CD14-positive monocyte (primary cell): ENCODE measurements at regions not wholly inside any gene's neighbourhood (a gene's known extent, or its start where the extent isn't known, plus 50 kb on each side); places are given as distances from the start of the nearest gene placed in this dataset.

Experiments used
- DNase-seq, 3 donors: peaks; one replicate each; pipeline ENCODE4 v3.0.0-alpha.2; 2011 to 2022
- H2AFZ ChIP-seq: 2 replicates; pipeline ENCODE4 v1.6.0; 2012; ENCODE audit warnings: mild to moderate bottlenecking, low read depth, low read length, inconsistent platforms; ENCODE audit not compliant: insufficient read depth, poor library complexity, severe bottlenecking
- H3K27ac ChIP-seq, 2 donors: 1 replicate in 1 of 2; 2 replicates in 1 of 2; pipeline ENCODE4 v1.5.1; 2012 to 2013; ENCODE audit warnings: low read length in 2 of 2, control low read depth in 1 of 2, inconsistent platforms in 1 of 2, low read depth in 1 of 2, mild to moderate bottlenecking in 1 of 2
- H3K27me3 ChIP-seq, 2 donors: one replicate each; pipeline versions ENCODE4 v1.6.0 to v1.6.1; 2011 to 2013; ENCODE audit warnings: low read length in 2 of 2; ENCODE audit not compliant: control insufficient read depth in 2 of 2, insufficient read depth in 2 of 2
- H3K36me3 ChIP-seq, 2 donors: replicated peaks in 1 of 2; 1 replicate in 1 of 2; 2 replicates in 1 of 2; pipeline versions ENCODE4 v1.5.1 to v1.6.1; 2012 to 2013; ENCODE audit warnings: low read length in 2 of 2, control low read depth in 1 of 2, inconsistent platforms in 1 of 2, mild to moderate bottlenecking in 1 of 2; ENCODE audit not compliant: insufficient read depth in 2 of 2, control insufficient read depth in 1 of 2
- H3K4me1 ChIP-seq, 2 donors: 1 replicate in 1 of 2; 2 replicates in 1 of 2; pipeline versions ENCODE4 v1.5.1 to v1.6.1; 2012 to 2013; ENCODE audit warnings: low read length in 2 of 2, control low read depth in 1 of 2, inconsistent platforms in 1 of 2, mild to moderate bottlenecking in 1 of 2, moderate library complexity in 1 of 2; ENCODE audit not compliant: insufficient read depth in 2 of 2, control insufficient read depth in 1 of 2
- H3K4me2 ChIP-seq: replicated peaks from 2 replicates; pipeline ENCODE3; 2012; ENCODE audit warnings: low read length, moderate library complexity, mild to moderate bottlenecking; ENCODE audit not compliant: poor library complexity, severe bottlenecking; ENCODE audit errors: extremely low read depth
- H3K4me3 ChIP-seq, 3 experiments: fragments of 200-600 bp in 1 of 3; sonication (generic) in 1 of 3; replicated peaks in 1 of 3; 1 replicate in 2 of 3; 2 replicates in 1 of 3; pipeline ENCODE4 v1.5.1; 2011 to 2013; ENCODE audit warnings: low read length in 3 of 3, mild to moderate bottlenecking in 3 of 3, control low read depth in 2 of 3, low read depth in 2 of 3, inconsistent platforms in 1 of 3, moderate library complexity in 1 of 3
- H3K79me2 ChIP-seq: 2 replicates; pipeline ENCODE4 v1.6.0; 2012; ENCODE audit warnings: mild to moderate bottlenecking, control low read depth, inconsistent platforms, low read length, moderate library complexity; ENCODE audit not compliant: insufficient read depth
- H3K9ac ChIP-seq: 2 replicates; pipeline ENCODE4 v1.6.0; 2017; ENCODE audit warnings: low read length, mild to moderate bottlenecking; ENCODE audit not compliant: insufficient read depth, poor library complexity, severe bottlenecking
- H3K9me3 ChIP-seq, 2 donors: replicated peaks in 1 of 2; 1 replicate in 1 of 2; 2 replicates in 1 of 2; pipeline versions ENCODE4 v1.5.1 to v1.6.1; 2012 to 2013; ENCODE audit warnings: low read length in 2 of 2, control low read depth in 1 of 2; ENCODE audit not compliant: control insufficient read depth in 1 of 2, insufficient read depth in 1 of 2
- H4K20me1 ChIP-seq: 2 replicates; pipeline ENCODE4 v1.6.0; 2012; ENCODE audit warnings: mild to moderate bottlenecking, low read length, control low read depth, moderate library complexity; ENCODE audit not compliant: insufficient read depth
- H3K27ac Mint-ChIP-seq, 7 donors: one replicate each; pipeline ENCODE4 v1.8.0; 2020; ENCODE audit warnings: mild to moderate bottlenecking in 7 of 7, mixed read lengths in 7 of 7, moderate library complexity in 6 of 7, inconsistent platforms in 2 of 7
- H3K27me3 Mint-ChIP-seq, 3 donors: one replicate each; pipeline ENCODE4 v1.8.0; 2021 to 2022; ENCODE audit warnings: low read depth in 3 of 3, mild to moderate bottlenecking in 3 of 3, mixed read lengths in 3 of 3, moderate library complexity in 3 of 3, inconsistent platforms in 1 of 3
- H3K36me3 Mint-ChIP-seq, 2 donors: one replicate each; pipeline ENCODE4 v1.8.0; 2020; ENCODE audit warnings: mixed read lengths in 2 of 2, inconsistent platforms in 1 of 2, mild to moderate bottlenecking in 1 of 2
- H3K4me1 Mint-ChIP-seq: one replicate; pipeline ENCODE4 v1.8.0; 2020; ENCODE audit warnings: mild to moderate bottlenecking, mixed read lengths
- H3K4me3 Mint-ChIP-seq, 2 donors: one replicate each; pipeline ENCODE4 v1.8.0; 2020; ENCODE audit warnings: mild to moderate bottlenecking in 2 of 2, mixed read lengths in 2 of 2, moderate library complexity in 1 of 2
- H3K9me3 Mint-ChIP-seq, 7 donors: one replicate each; pipeline ENCODE4 v1.8.0; 2020 to 2022; ENCODE audit warnings: mixed read lengths in 7 of 7, mild to moderate bottlenecking in 6 of 7, moderate library complexity in 6 of 7, inconsistent platforms in 2 of 7
- CTCF ChIP-seq: fragments of 200-600 bp; IDR thresholded peaks from one replicate; pipeline ENCODE4 v1.8.0; 2022; ENCODE audit warnings: antibody characterized with exemption, mild to moderate bottlenecking
- WGBS: methylation state at CpG from one replicate; pipeline ENCODE4 v1.1.5; 2013; ENCODE audit warnings: missing lambda C conversion rate; ENCODE audit not compliant: insufficient coverage; 5-methylcytosine and 5-hydroxymethylcytosine counted together
- intact Hi-C, 2 donors: fragments of 100-400 bp; cut with micrococcal nuclease; formaldehyde crosslinking; loops; one replicate each; pipeline versions ENCODE4 v1.15.0 to v1.15.1; 2023

DNA sequence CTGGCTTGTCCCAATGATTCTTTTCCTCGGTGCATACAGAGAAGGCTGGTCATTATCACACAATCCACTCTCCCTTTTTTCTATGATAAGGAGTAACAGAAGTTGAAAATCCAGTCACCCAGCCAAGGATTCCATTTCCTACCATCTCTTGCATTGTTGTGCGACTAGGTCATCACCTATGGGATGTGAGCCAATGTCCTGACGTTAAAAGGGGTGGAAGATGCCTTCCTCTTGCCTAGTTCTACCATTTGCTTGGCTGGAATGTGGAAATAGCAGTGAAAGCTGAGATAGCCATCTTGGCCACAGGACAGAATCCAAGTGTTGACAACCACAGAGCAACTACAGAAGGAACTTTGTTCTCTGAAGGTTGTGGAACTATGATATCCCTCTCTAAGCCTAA, 132.2 kb upstream of the KIT start:
- H3K4me3 Mint-ChIP-seq = no peak overlapping the region
- no peak overlapping the region for H2AFZ ChIP-seq
- H3K27ac Mint-ChIP-seq = no peak overlapping the region
- intact Hi-C loops = no loop called here
- H3K27me3 ChIP-seq = no peaks in the 10 kb centered on the region
- peaks cover 0 to 3% (median 1%) of the 10 kb centered on the region in 7 donors for H3K9me3 Mint-ChIP-seq
- no peak for TF ChIP-seq CTCF
- H3K27ac ChIP-seq = no peak overlapping the region
- no peak overlapping the region for H3K4me3 ChIP-seq
- no CpG with 5 or more reads among the region's 3 CpGs for WGBS
- H3K4me1 ChIP-seq = no peaks in the 10 kb centered on the region
- no peaks in the 10 kb centered on the region for H4K20me1 ChIP-seq
- H3K79me2 ChIP-seq = no peaks in the 10 kb centered on the region
- H3K36me3 Mint-ChIP-seq = no peaks in the 10 kb centered on the region
- no peak overlapping the region for H3K4me2 ChIP-seq
- no peak for DNase-seq
- H3K9ac ChIP-seq = no peak overlapping the region
- H3K27me3 Mint-ChIP-seq = no peaks in the 10 kb centered on the region
- H3K36me3 ChIP-seq = no peaks in the 10 kb centered on the region
- no peaks in the 10 kb centered on the region for H3K9me3 ChIP-seq
- H3K4me1 Mint-ChIP-seq = no peaks in the 10 kb centered on the region

- Histone ChIP-seq H3K36me3 (no peaks in the 10 kb centered on the region), H4K20me1 (no peaks in the 10 kb centered on the region), H3K27me3 (no peaks in the 10 kb centered on the region), H3K9me3 (no peaks in the 10 kb centered on the region), H3K79me2 (no peaks in the 10 kb centered on the region), H3K4me3 (no peak overlapping the region), H3K4me2 (no peak overlapping the region), H3K4me1 (no peaks in the 10 kb centered on the region), H3K27ac (no peak overlapping the region), H3K9ac (no peak overlapping the region), H2AFZ (no peak overlapping the region)
- TF ChIP-seq CTCF = no peak
- no peak overlapping the region for H3K4me3 Mint-ChIP-seq
- no peaks in the 10 kb centered on the region for H3K36me3 Mint-ChIP-seq
- intact Hi-C loops = no loop called here
- 75% methylated on average over 1 of the region's 4 CpGs for WGBS
- no peaks in the 10 kb centered on the region for H3K27me3 Mint-ChIP-seq
- no peak for DNase-seq
- peaks cover 0 to 5% (median 2%) of the 10 kb centered on the region in 7 donors for H3K9me3 Mint-ChIP-seq
- no peaks in the 10 kb centered on the region for H3K4me1 Mint-ChIP-seq
- no peak overlapping the region for H3K27ac Mint-ChIP-seq
Measured at GRCh38 chr4:54526560-54526959, 131.2 kb upstream of the KIT start.
